GM18858 (cell line): ENCODE measurements at regions not wholly inside any gene's neighbourhood (a gene's known extent, or its start where the extent isn't known, plus 50 kb on each side); places are given as distances from the start of the nearest gene placed in this dataset.
"Not testable (repeated sequence)": the region's sequence is repeated elsewhere in the genome, so short reads cannot be mapped to it uniquely, and the experiment has no call there.

Experiments used
- ATAC-seq: cut with Tn5 transposase; IDR thresholded peaks from one replicate; pipeline ENCODE4 v1.9.1; 2021; ENCODE audit not compliant: unreplicated experiment

GRCh38 chr5:174935854-174936474, 211.6 kb downstream of the MSX2 start:
- ATAC-seq: no peak

GRCh38 chr5:174931033-174931432, 206.7 kb downstream of the MSX2 start:
- not testable (repeated sequence) for ATAC-seq

- no peak for ATAC-seq
These were observed 201.2 kb downstream of the MSX2 start for GRCh38 chr5:174925586-174925985.

GRCh38 chr5:174922955-174923354, 198.6 kb downstream of the MSX2 start:
- no peak for ATAC-seq

GRCh38 chr5:174920906-174921550, 196.6 kb downstream of the MSX2 start:
- ATAC-seq: no peak

- no peak for ATAC-seq
These were observed 195.0 kb downstream of the MSX2 start for GRCh38 chr5:174919351-174919750.

GRCh38 chr5:174918655-174919054, 194.3 kb downstream of the MSX2 start:
- no peak for ATAC-seq

- ATAC-seq: no peak
These were observed 193.7 kb downstream of the MSX2 start for GRCh38 chr5:174917976-174918554.

GRCh38 chr5:174917435-174917834, 193.1 kb downstream of the MSX2 start:
- not testable (repeated sequence) for ATAC-seq

- ATAC-seq: not testable (repeated sequence)
These were observed 192.5 kb downstream of the MSX2 start for GRCh38 chr5:174916924-174917323.

- no peak for ATAC-seq
These were observed 191.8 kb downstream of the MSX2 start for GRCh38 chr5:174916227-174916626.

- no peak for ATAC-seq
These were observed 186.7 kb downstream of the MSX2 start for GRCh38 chr5:174911118-174911517.

GRCh38 chr5:174910245-174910737, 185.9 kb downstream of the MSX2 start:
- no peak for ATAC-seq

- no peak for ATAC-seq
These were observed 178.9 kb downstream of the MSX2 start for GRCh38 chr5:174903172-174903732.

- no peak for ATAC-seq
These were observed 177.0 kb downstream of the MSX2 start for GRCh38 chr5:174901336-174901735.

GRCh38 chr5:174900240-174900865, 176.0 kb downstream of the MSX2 start:
- no peak for ATAC-seq

GRCh38 chr5:174897281-174897950, 173.0 kb downstream of the MSX2 start:
- no peak for ATAC-seq

GRCh38 chr5:174895360-174895759, 171.0 kb downstream of the MSX2 start:
- no peak for ATAC-seq

GRCh38 chr5:174892742-174893141, 168.4 kb downstream of the MSX2 start:
- ATAC-seq: no peak

GRCh38 chr5:174880412-174881200, 156.2 kb downstream of the MSX2 start:
- not testable (repeated sequence) for ATAC-seq
